ENCODE measurements at regions not wholly inside any gene's neighbourhood (a gene's known extent, or its start where the extent isn't known, plus 50 kb on each side); places are given as distances from the start of the nearest gene placed in this dataset.

GRCh38 chr13:18971576-18972219 is 209.9 kb downstream of the TUBA3C start:
- no peak for TF ChIP-seq YY1 (IDR thresholded peaks at IDR 0.05; ENCODE audit: insufficient read depth, insufficient read length)
- no peak for TF ChIP-seq ZNF274 (IDR thresholded peaks at IDR 0.05; ENCODE audit: low read depth, low read length)
